ENCODE measurements at regions not wholly inside any gene's neighbourhood (a gene's known extent, or its start where the extent isn't known, plus 50 kb on each side); places are given as distances from the start of the nearest gene placed in this dataset.
A peak's percentile ranks its signal among the peaks of the same experiment; 100 is the strongest.

DNA sequence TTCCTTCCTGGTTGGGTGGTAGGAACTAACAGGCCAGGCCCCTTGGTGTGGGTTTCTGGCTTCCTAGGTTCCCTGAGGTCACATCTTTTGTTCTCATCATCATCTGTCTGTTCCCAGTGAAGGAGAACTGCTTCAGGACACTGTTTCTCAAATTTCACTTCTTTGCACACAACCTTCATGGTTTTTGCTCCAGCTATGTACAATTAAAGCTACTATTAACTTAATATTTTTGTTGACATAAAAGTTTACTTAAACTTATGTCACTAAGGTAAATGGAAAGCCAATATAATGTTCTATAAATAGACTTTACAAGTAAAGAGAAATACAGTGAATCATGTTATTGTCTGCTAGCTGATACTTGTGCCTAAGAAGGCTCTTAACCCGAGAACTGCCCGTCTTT is 120.7 kb upstream of the KCNG1 start:
- no peak overlapping the region for H3K27ac Mint-ChIP-seq
- H3K27me3 Mint-ChIP-seq (ENCODE audit: low read depth): no peaks in the 10 kb centered on the region
- peaks cover 7% of the 10 kb centered on the region for H3K36me3 Mint-ChIP-seq
- no peak for DNase-seq (ENCODE audit: low spot score in 2 of 2, unreplicated experiment in 2 of 2)
- H3K4me3 Mint-ChIP-seq: no peak overlapping the region
- H3K9me3 Mint-ChIP-seq: peaks cover 17% of the 10 kb centered on the region
- peaks cover 33% of the 10 kb centered on the region for H3K4me1 Mint-ChIP-seq
- TF ChIP-seq, protein P1, sequence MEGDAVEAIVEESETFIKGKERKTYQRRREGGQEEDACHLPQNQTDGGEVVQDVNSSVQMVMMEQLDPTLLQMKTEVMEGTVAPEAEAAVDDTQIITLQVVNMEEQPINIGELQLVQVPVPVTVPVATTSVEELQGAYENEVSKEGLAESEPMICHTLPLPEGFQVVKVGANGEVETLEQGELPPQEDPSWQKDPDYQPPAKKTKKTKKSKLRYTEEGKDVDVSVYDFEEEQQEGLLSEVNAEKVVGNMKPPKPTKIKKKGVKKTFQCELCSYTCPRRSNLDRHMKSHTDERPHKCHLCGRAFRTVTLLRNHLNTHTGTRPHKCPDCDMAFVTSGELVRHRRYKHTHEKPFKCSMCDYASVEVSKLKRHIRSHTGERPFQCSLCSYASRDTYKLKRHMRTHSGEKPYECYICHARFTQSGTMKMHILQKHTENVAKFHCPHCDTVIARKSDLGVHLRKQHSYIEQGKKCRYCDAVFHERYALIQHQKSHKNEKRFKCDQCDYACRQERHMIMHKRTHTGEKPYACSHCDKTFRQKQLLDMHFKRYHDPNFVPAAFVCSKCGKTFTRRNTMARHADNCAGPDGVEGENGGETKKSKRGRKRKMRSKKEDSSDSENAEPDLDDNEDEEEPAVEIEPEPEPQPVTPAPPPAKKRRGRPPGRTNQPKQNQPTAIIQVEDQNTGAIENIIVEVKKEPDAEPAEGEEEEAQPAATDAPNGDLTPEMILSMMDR (IDR thresholded peaks at IDR 0.05; ENCODE audit: unreplicated experiment): no peak

DNA sequence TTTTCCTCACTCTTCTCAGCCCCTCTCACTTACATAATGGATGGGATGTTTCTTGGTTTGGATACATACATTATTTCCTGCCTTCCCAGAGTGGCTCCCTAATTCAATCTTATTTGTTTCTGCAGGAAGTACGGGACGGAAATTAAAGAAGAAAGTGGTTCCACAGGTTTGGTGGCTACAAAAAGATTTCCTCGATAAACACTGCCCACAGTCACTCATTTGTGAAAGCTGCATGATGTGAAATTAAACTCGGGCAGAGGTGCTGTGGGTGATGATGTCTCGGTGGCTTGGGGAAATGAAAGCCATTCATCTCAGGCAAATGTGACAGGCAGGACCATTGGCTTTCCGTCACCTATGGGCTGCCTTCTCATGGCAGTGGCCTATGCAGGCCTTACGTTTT is 119.5 kb upstream of the KCNG1 start:
- peaks cover 34% of the 10 kb centered on the region for H3K4me1 Mint-ChIP-seq

DNA sequence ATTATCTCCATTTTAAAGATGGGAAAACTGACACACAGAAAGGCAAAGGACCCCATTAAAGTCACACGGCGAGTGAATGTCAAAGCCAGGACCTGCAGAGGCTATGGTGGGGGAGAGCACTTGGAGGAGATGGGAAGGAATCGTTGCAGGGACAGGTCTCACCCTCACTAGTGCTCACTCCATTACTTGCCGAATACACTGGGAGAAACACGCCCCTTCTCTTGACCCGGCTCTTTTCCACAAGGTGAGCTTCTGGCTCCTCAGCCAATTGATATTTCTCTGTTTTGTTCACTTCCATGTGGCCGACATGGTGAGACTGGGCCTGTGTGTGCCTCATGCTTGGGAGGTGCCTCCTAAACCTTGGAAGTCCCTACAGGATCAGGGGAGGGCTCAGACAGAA is 117.8 kb upstream of the KCNG1 start:
- Mint-ChIP-seq H3K4me1 (peaks cover 39% of the 10 kb centered on the region), H3K36me3 (no peaks in the 10 kb centered on the region), H3K27me3 (ENCODE audit: low read depth) (no peaks in the 10 kb centered on the region), H3K9me3 (peaks cover 2% of the 10 kb centered on the region), H3K27ac (no peak overlapping the region), H3K4me3 (no peak overlapping the region)
- TF ChIP-seq, protein P1 (IDR thresholded peaks at IDR 0.05; ENCODE audit: unreplicated experiment): no peak
- DNase-seq (ENCODE audit: low spot score in 2 of 2, unreplicated experiment in 2 of 2): no peak

More for the DNA sequence above, 119.5 kb upstream of the KCNG1 start:
- Mint-ChIP-seq H3K27me3 (ENCODE audit: low read depth) (no peaks in the 10 kb centered on the region), H3K4me3 (no peak overlapping the region), H3K36me3 (peaks cover 7% of the 10 kb centered on the region), H3K9me3 (peaks cover 14% of the 10 kb centered on the region), H3K27ac (peak overlapping the region; percentile 18)
- TF ChIP-seq, protein P1 (IDR thresholded peaks at IDR 0.05; ENCODE audit: unreplicated experiment): no peak
- no peak for DNase-seq (ENCODE audit: low spot score in 2 of 2, unreplicated experiment in 2 of 2)

DNA sequence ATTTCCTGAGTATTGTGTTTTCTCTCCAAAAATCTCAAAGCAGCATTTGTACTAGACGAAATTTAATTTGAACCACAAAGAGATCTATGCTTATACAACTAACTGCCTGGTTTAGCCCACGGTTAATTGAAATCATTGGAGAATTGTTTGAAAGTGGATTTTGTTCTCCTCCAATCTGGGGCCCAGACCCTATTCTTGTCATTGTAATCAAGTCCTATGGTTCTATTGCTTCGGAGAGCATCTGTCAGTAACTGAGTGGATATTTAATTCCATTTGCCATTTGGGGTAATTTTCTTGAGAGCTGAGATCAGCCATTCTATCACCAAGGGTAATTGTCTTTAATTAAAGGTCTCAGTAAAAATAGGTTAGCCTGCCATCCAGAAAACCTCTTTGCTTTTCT is 117.0 kb upstream of the KCNG1 start:
- H3K4me3 Mint-ChIP-seq: no peak overlapping the region
- TF ChIP-seq, protein P1 (IDR thresholded peaks at IDR 0.05; ENCODE audit: unreplicated experiment): no peak
- no peaks in the 10 kb centered on the region for H3K9me3 Mint-ChIP-seq
- H3K36me3 Mint-ChIP-seq: no peaks in the 10 kb centered on the region
- no peak for DNase-seq (ENCODE audit: low spot score in 2 of 2, unreplicated experiment in 2 of 2)
- no peaks in the 10 kb centered on the region for H3K27me3 Mint-ChIP-seq (ENCODE audit: low read depth)
- peaks cover 38% of the 10 kb centered on the region for H3K4me1 Mint-ChIP-seq
- peak overlapping the region; percentile 74 for H3K27ac Mint-ChIP-seq

DNA sequence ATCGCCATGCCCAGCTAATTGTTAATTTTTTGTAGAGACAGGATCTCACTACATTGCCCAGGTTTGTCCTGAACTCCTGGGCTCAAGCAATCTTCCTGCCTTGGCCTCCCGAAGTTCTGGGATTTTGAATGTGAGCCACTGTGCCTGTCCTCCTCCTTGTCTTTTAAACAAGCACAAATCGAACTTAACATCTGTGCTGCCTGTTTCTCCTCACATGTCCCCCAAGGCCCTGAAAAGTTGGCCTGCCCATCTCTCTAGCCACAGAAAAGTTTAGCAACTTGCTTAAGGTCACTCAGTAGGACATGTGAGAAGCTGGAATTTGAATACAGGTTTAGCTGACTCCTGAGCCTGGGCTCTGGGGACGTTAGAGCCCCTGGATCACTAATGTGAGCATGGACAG is 115.7 kb upstream of the KCNG1 start:
- TF ChIP-seq, protein P1 (IDR thresholded peaks at IDR 0.05; ENCODE audit: unreplicated experiment): no peak
- Mint-ChIP-seq H3K27me3 (ENCODE audit: low read depth) (no peaks in the 10 kb centered on the region), H3K4me1 (peaks cover 37% of the 10 kb centered on the region), H3K4me3 (no peak overlapping the region), H3K9me3 (no peaks in the 10 kb centered on the region), H3K27ac (peak overlapping the region; percentile 70), H3K36me3 (no peaks in the 10 kb centered on the region)
- no peak for DNase-seq (ENCODE audit: low spot score in 2 of 2, unreplicated experiment in 2 of 2)

DNA sequence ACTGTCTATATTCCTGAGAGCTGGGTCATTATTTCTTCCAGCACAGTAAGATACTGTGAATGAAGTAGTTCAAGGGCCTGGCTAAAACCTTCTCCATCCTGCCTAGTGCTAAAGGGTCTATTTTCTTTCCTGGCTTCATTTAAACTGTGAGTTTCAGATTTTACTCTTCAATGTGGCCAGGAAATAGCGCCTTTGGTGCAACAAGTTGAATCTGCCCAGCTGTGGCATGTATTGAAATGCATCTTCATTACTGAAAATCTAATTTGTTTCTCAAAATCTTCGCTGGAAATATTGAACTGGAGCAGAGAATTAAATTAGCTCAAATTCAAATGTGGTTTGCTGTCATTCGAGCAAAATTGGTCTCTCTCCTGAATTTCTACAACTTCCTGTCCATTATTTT is 114.6 kb upstream of the KCNG1 start:
- Mint-ChIP-seq H3K27me3 (ENCODE audit: low read depth) (no peaks in the 10 kb centered on the region), H3K36me3 (no peaks in the 10 kb centered on the region), H3K9me3 (no peaks in the 10 kb centered on the region), H3K27ac (no peak overlapping the region), H3K4me1 (peaks cover 30% of the 10 kb centered on the region), H3K4me3 (no peak overlapping the region)
- no peak for DNase-seq (ENCODE audit: low spot score in 2 of 2, unreplicated experiment in 2 of 2)
- TF ChIP-seq, protein P1 (IDR thresholded peaks at IDR 0.05; ENCODE audit: unreplicated experiment): no peak

Data from mesothelial cell of epicardium (in vitro differentiated cells).